Stimulated activated CD8-positive, alpha-beta memory T cell treated with anti-CD3 and anti-CD28 coated beads, Interleukin-15, amount 100 ng/mL, for 48 hours (primary cell): ENCODE measurements at regions not wholly inside any gene's neighbourhood (a gene's known extent, or its start where the extent isn't known, plus 50 kb on each side); places are given as distances from the start of the nearest gene placed in this dataset.

Experiments
- DNase-seq, 2 donors: peaks; one replicate each; pipeline ENCODE4 v3.0.0-alpha.2; 2020; ENCODE audit warnings: low read depth in 2 of 2

GRCh38 chr4:11769434-11769833 is 340.7 kb upstream of the HS3ST1 start:
- no peak for DNase-seq

GRCh38 chr4:11768251-11768972 is 339.7 kb upstream of the HS3ST1 start:
- DNase-seq = no peak

GRCh38 chr4:11765849-11766453 is 337.3 kb upstream of the HS3ST1 start:
- DNase-seq = no peak

GRCh38 chr4:11748164-11748872 is 319.6 kb upstream of the HS3ST1 start:
- no peak for DNase-seq

- DNase-seq = no peak
Observed at GRCh38 chr4:11746734-11747133, 318.0 kb upstream of the HS3ST1 start.

GRCh38 chr4:11743976-11744375 is 315.3 kb upstream of the HS3ST1 start:
- DNase-seq = no peak

GRCh38 chr4:11743236-11743635 is 314.5 kb upstream of the HS3ST1 start:
- DNase-seq = no peak

GRCh38 chr4:11741190-11741652 is 312.5 kb upstream of the HS3ST1 start:
- no peak for DNase-seq

GRCh38 chr4:11739992-11740391 is 311.3 kb upstream of the HS3ST1 start:
- DNase-seq = no peak

- DNase-seq = no peak
Observed at GRCh38 chr4:11736978-11737377, 308.3 kb upstream of the HS3ST1 start.

GRCh38 chr4:11735651-11736050 is 307.0 kb upstream of the HS3ST1 start:
- no peak for DNase-seq

GRCh38 chr4:11732155-11732554 is 303.5 kb upstream of the HS3ST1 start:
- no peak for DNase-seq

GRCh38 chr4:11730545-11730944 is 301.9 kb upstream of the HS3ST1 start:
- DNase-seq = no peak

- no peak for DNase-seq
Observed at GRCh38 chr4:11729548-11729947, 300.9 kb upstream of the HS3ST1 start.

GRCh38 chr4:11727903-11728564 is 299.3 kb upstream of the HS3ST1 start:
- DNase-seq = no peak

- DNase-seq = no peak
Observed at GRCh38 chr4:11724731-11725130, 296.0 kb upstream of the HS3ST1 start.

- no peak for DNase-seq
Observed at GRCh38 chr4:11722223-11722622, 293.5 kb upstream of the HS3ST1 start.

GRCh38 chr4:11720292-11720691 is 291.6 kb upstream of the HS3ST1 start:
- no peak for DNase-seq

- DNase-seq = no peak
Observed at GRCh38 chr4:11719879-11720278, 291.2 kb upstream of the HS3ST1 start.

GRCh38 chr4:11715753-11716521 is 287.2 kb upstream of the HS3ST1 start:
- no peak for DNase-seq

- DNase-seq = no peak
Observed at GRCh38 chr4:11710453-11711093, 281.9 kb upstream of the HS3ST1 start.
